ENCODE measurements at regions not wholly inside any gene's neighbourhood (a gene's known extent, or its start where the extent isn't known, plus 50 kb on each side); places are given as distances from the start of the nearest gene placed in this dataset.
"Not testable (repeated sequence)": the region's sequence is repeated elsewhere in the genome, so short reads cannot be mapped to it uniquely, and the experiment has no call there.

DNA sequence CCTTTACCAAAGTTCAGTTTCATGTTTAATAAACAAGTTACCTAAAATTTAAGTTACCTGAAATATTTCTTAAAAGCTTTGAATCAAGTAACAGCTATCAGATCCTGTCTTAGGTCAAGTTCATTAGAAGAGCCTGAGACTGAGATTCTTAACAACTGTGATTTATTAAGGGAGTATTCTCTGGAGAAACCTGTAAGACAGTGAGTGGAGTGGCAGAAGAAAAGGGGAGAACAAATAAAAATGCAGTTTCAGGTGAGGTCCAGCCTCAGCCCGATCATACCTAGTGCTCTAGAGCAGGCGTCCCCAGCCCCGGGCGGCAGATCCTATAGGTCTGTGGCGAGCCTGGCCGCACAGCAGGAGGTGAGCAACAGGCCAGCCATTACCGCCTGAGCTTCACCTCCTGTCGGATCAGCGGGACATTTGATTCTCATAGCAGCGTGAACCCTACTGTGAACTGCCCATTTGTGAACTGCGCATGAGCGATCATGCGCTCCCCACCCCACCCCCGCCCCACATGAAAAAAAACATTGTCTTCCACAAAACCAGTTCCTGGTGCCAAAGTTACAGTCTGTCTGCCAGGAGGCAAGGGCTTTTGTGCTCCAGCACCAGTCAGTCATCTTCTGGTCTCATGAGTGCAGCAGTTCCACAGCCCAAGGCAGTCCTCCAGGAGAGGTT is 59.2 kb upstream of the ADGRB3 start:
- peak; percentile 77 for DNase-seq

DNA sequence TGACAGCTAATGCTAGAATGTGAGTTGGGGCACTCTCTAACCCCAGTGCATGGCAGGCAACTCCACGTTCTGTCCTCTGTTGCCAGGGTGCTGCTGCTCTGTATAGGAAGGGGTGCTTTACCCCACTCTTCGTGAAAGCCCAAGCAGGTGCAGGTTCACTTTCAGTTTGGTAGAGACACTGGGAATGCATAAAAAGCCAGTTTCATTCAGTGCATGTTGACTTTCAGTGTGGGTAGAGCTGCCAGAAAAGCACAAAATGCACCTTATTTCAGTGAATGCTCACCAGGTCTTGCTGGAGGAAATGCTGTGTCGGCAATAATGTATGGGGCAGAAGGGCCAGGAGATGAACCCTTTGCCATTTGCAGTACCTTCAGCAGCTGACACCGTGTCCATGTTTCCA is 62.1 kb upstream of the ADGRB3 start:
- no peak for DNase-seq

DNA sequence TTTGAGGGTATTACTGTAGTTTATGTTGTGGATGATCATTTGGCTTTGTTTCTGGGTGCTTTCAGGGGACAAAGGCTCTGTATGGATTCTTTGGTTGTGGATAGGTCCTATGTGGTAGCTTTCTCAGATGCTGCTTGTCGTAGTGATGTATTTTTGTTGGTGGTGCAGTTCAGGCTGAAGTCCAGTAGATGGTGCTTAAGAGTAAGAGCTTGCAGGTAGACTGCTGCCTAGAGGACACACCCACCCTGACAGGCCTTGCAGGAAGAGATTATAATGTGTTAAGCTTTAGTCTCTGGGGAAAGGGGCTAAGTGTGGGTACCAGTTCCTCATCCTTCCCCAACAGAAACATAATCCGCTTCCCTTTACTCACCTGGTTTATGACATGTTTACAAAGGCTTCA is 62.6 kb upstream of the ADGRB3 start:
- no peak for DNase-seq

DNA sequence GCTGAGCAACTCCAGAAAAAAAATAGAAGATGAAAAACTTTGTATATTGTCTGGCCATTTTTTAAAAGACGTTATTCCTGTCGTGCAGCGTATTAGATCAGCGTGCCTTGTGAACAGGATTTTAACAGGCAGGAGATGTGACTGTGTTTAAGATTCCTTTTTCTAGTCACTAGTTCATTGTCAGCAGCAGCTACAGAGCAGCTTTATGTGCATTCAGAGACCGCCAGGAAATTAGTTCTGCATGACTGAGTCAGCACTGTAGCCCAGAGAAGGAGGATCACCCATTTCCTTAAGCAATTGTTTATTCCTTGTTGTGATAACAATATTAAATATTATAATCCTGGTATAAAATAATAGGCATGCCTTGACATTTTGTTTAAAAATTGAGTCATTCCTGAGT is 75.4 kb upstream of the ADGRB3 start:
- DNase-seq, result peak; percentile 83

DNA sequence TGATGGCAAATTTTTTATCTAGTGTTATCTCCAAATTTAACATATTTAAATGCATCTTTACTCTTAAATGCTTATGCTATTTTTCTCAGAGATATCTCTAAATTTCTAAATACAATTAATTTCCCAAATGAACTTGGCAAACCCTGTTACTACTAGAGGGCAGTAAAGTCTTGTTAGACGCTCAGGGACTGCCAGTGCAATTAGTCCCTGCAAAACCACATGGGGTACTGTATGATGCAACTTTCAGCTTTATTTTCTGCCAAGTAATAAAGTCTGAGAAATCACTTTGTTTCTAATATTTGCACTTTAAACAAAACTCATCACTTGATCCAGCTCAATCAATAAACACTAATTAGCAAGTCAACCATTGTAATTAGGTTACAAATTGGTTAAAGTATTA is 76.0 kb upstream of the ADGRB3 start:
- peak; percentile 70 for DNase-seq

DNA sequence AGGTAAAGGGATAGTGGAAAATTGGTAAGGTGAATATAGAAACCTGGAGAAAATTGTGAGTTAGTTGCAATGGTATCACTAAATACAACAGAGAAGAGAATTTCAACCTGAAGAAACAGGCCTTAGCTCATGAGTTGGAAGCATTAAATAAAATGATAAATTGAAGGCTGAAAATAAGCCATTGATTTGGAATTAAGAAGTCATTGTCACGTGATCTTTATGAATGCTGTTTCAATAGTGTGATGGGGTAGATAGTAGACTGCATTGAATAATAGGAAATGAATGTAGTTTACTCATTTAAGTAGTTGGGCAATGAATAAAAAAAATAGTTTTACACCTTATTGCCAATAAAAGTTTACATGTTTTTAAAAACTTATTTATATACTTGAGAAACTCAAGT is 88.5 kb upstream of the ADGRB3 start:
- no peak for DNase-seq

DNA sequence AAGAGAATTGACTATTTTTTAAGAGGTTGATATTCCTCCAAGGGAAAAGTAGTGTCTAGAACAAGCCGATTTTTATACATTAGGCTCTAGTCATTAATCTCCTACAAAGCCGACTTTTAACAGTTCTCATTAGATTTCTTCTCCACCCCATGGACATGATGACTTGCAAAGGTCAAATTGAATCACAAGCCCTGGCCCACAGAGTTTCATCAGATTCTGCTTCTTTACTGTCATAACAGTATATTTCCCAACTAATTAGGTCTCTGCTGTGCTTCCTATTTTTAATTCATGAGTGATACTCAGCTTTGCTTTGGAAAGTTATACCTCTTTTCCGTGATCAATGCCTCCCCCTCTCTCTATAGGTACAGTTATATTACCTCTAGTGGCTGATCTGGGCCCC is 90.6 kb upstream of the ADGRB3 start:
- no peak for DNase-seq

DNA sequence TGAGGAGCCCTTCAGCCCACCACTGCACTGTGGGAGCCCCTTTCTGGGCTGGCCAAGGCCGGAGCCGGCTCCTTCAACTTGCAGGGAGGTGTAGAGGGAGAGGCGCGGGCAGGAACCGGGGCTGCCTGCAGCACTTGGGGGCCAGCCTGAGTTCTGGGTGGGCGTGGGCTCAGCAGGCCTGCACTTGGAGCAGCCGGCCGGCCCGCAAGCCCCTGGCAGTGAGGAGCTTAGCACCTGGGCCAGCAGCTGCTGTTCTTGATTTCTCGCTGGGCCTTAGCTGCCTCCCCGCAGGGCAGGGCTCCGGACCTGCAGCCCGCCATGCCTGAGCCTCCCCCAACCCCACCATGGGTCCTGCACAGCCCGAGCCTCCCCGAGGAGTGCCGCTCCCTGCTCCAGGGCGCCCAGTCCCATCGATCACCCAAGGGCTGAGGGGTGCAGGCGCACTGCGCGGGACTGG is 101.7 kb upstream of the ADGRB3 start:
- no peak for DNase-seq

DNA sequence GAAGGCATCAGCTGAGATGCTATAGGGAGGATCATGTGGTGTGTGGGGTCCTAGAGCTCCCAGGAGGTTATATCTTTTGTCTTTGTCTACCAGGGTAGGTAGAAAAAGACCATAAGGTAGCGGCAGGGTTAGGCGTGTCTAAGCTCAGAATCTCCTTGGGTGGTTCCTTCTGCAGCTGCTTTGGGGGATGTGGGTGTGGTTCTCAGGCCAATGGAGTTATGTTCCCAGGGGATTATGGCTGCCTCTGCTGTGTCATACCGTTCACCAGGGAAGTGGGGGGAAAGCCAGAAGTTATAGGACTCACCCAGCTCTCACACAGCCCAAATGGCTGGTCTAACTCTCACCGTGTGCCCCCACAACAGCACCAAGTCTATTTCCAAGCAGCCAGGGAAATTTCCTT is 107.4 kb upstream of the ADGRB3 start:
- no peak for DNase-seq

DNA sequence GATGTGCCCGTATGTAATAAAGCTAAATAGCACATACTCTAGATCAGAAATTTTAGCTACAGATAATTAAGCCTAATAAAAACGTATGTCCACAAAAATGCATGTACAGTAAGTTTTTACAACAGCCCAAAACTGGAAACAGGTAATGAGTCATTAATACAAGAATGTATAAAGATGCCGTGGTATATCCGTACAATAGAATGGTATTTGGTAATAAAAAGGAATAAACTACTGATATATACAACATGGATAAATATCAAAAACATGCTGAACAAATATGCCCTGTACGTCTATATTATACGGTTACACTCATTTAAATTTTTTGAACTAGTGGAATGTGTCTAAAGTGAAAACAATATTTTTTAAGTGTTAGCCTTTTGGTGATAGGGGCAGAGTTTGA is 128.2 kb upstream of the ADGRB3 start:
- DNase-seq, result no peak

DNA sequence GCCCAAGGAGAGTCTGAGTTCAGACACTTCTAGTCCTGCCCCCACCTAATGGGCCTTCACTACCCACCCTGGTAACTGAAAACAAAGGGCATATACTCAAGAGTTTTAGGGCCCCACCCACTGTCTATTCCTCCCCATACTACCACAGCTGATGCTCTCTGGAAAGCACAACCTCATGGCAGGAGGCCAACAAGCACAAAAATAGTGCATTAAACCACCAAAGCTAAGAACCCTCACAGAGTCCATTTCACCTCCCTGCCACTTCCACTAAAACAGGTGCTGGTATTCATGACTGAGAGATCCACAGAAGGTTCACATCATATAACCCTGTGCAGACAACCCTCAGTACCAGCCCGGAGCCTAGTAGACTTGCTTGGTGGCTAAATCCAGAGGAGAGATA is 132.1 kb upstream of the ADGRB3 start:
- DNase-seq, result no peak

DNA sequence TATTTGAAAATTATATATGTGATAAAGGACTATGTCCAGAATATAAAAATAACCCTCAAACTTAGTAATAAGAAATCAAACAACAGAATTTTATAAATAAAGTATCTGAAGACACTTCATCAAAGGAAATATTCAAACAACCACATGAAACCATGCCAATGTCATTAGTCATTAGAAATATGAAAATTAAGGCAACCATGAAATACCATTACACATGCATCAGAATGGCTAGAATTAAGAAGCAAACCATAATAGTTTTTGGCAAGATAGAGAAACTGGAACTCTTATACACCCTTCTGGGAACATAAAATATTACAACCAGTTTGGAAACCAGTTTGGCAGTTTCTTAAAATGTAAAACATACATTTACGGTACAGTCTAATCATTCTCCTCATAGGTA is 137.2 kb upstream of the ADGRB3 start:
- no peak for DNase-seq

DNA sequence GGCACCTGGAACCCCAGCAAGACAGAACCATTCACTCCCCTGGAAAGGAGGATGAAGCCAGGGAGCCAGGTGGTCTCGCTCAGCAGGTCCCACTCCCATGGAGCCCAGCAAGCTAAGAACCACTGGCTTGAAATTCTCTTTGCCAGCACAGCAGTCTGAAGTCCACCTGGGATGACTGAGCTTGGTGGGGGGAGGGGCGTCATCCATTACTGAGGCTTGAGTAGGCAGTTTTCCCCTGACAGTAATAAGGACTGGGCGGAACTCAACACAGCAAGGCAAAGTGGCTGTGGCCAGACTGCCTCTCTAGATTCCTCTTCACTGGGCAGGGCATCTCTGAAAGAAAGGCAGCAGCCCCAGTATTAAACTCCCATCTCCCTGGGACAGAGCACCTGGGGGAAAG is 140.2 kb upstream of the ADGRB3 start:
- DNase-seq, result not testable (repeated sequence)

DNA sequence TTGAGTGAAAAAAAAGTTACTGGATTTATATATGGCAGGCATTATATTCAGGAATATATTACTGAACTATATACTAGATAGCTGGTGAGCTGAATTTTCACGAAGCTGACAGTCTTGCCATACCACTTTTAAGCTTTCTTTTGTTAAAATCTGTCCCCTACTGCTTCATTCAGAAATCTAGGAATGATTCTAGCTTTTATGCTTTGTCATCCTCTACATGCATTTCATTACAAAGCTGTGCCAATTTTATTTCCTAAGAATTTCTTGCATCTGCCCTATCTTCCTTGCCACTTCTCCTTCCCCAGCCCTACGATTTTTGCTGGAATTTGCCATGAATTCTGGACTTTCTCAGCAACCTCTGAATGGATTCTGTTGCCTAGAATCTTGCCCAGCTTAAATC is 158.5 kb upstream of the ADGRB3 start:
- no peak for DNase-seq

DNA sequence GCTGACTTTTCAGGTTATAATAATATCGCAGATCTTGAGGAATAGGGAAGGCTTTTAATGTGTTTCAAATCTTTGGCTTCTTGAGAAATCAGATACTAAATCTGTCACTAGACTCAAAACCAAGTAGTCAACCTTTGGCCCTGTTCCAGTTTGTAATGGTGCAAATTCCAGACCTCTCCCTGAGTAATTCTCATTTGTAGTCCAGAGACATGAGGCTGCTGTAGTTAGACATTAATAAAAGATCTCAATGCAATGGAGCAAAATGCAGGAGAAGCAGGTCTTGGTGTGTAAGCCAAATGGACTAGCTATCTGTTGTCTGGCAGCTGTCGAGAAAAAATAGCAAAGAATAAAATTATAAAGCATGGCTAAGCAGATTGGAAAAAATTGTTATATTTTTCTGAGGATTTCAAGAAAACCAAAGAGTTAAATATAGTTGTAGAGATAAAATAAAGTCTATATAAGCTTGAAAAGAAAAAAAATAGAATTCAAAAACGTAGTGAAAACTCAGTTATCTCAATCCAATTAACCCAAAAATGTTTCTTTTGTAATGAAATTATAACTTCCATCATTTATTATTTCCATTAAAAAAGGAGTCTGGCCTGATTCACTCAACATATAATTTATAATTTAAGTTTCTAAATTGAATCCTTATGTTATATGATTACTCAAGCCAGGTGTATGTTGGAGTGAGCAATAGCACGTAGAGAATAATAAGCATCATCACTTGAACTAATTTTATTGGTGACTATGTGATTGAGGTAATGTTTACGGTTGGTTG is 161.5 kb upstream of the ADGRB3 start:
- DNase-seq, result no peak

DNA sequence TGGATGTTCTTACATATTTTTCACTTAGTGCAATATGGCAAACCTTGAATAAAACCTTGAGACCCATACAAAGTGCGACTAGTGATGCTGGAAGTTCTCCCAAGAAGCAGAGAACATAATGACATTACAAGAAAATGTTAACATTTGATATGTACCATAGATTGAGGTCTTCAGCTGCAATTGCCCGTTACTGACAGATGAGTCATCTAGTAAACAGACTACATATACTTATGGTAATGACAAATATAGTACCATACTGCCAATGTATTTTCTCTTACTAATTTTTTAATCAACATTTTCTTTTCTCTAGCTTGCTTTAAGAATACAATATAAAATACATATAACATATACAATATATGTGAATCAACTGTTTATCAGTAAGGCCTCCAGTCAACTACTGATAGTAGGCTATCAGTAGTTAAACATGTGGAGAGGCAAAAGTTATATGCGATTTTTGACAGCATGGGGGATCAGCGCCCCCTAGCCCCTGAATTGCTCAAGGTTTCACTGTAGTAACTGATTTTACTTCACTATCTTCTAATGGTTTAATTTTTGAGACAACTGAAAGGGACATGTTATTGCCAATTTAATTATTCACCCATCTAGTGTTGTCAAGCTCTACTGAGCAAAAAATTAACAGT is 166.7 kb upstream of the ADGRB3 start:
- DNase-seq, result no peak

DNA sequence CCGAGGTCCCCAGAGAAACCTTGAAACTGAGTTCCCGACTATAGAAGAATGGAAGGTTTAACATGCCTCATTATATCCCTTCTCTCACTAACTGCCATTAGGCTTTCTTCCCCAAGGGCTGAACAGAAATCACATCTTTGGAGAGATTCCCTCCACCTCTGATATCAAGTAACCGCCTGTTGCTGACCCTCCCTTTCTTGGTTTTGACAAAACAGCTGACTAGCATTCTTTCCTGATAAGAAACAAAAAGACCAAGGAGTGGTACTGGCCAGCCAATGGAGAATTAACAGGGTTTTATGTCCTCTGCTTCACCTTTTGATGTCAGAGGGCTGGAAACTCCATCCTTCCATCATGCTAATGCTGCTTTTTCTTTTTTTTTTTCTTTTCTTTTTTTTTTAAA is 176.6 kb upstream of the ADGRB3 start:
- no peak for DNase-seq

DNA sequence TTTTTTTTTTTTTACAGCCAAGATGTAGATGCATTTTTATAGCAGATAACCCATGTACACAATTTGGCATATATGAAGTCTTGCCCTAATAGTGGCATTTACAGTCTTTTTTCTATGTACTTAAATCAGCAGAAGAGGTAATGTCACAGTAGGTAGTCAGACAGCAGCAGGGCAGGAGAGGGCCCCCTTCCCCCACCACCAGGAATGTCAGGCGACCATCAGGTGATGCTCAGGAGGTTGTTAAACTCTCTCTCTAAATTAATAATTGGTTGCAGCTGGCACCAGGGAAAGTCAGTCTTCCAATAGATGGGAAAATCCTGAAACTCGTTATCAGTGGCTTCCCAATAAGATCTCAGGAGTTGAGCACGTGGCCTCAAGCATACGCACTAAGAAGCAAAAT is 188.0 kb upstream of the ADGRB3 start:
- DNase-seq, result no peak

DNA sequence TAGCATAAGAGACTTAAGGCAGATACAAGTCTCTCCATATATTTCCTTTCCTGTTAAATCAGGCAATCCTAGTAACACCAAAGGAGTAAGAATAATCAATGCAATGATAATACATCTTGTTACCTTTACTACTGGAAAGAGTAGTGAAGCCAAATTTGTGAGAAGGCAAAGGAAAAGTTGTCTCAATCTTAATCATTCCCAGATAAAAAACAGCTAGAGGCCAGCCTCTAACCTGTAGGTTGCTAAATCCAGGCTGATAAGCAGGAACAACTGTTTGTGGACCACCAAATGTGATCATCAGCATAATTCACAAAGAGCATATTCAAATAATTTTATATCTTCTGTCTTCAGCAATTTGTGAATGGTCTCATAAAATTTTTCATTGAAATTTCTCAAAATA is 189.2 kb upstream of the ADGRB3 start:
- DNase-seq, result no peak

DNA sequence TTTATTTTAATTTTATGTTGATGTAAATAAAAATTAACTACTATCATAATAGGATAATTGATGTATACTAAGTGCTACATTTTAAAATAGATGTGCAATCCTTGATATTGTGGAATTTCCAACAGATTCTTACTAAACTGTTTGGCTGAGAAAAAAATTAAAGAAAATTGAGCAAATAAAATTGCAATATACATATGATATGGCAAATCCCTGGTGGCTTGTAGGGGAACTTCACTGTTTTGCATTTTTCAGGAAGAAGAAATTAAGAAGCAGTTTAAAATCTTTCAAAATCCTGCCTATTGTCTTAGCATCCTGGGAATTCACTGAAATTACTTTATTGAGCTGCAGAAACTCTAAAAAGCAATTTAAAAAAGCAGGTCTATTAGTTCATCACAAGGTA is 191.4 kb upstream of the ADGRB3 start:
- DNase-seq, result no peak

DNA sequence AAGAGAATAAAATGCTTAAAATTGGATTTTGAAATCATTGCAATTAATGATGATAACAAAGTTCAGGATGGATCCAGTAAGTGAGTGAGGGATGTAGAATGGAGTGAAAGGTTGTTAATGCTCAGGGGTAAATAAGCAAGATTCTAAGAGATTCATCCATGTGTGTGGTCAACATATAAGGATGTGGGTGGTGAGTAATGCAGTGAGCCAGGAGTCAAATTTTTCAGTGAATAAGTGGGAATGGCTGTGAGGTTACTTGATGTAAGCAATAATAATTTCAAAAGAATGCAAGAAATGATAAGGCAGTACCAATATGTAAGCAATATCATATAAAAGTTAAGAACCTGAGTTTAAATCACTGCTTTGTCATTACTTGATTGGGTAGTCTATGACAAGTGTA is 207.5 kb upstream of the ADGRB3 start:
- no peak for DNase-seq

DNA sequence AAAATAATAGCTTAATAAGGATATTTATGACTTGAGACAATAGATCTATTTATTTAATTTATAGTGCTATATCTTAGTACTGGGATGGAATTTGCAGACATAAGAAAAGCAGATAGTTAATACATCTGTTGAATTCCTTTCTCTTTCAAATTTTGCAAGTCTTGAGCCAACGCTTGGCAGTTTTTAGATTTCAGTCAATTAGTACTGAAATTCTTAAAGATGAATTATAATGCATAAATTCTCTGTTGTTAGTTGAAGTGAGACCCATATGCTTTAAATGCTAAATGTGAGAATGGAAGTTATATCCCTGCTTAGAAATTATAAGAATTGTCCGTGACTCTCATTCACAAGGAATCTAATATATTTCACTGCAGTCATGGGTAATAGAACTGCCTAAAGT is 225.1 kb upstream of the ADGRB3 start:
- DNase-seq, result no peak

DNA sequence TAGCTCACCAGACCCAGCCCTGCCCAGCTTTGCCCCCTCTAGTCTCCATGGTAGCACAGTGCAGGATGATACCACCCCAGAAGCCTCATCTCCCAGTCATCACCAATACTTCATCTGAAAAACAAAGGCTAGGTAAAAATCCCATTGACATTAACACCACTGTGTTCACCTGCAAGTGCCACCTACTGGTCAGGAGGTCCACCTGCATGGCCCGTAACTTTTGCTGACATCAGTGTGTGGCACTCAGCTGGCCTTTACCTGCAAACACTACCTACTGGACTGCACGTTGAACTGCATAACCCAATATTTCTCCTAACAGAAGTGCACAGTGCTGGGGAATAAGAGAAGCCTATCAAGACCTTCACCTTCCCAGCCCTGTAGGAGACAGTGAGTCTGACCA is 234.7 kb upstream of the ADGRB3 start:
- DNase-seq, result no peak

DNA sequence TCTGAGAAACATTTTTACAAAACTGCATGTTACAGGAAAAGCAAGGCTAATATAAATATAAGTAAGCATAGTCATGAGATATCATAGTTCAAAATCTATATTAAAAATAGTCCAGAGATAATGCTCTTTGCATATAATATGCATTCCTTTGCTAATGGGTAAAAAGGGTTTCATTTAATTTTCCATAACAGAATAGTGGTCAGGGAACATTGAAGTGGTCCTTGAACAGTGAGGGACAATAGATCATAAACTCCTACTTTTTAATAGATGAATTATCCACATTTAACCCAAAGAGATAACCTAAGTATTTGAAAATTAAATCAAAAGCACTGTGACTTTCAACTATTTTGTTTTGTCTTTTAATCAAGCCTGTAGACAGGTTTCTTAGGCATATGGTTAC is 243.1 kb upstream of the ADGRB3 start:
- no peak for DNase-seq
